ENCODE measurements at regions not wholly inside any gene's neighbourhood (a gene's known extent, or its start where the extent isn't known, plus 50 kb on each side); places are given as distances from the start of the nearest gene placed in this dataset.
"Not testable (repeated sequence)": the region's sequence is repeated elsewhere in the genome, so short reads cannot be mapped to it uniquely, and the experiment has no call there.

GRCh38 chr1:163472651-163473248 lies 151.0 kb downstream of the NUF2 start:
- H3K4me1 ChIP-seq: no peaks in the 10 kb centered on the region
- TF ChIP-seq POLR2A (IDR thresholded peaks at IDR 0.05): no peak
- no peaks in the 10 kb centered on the region for H3K27me3 ChIP-seq
- H3K36me3 ChIP-seq: no peaks in the 10 kb centered on the region
- no peak overlapping the region for H3K4me3 ChIP-seq
- DNase-seq (ENCODE audit: extremely low spot score in 2 of 2): no peak
- intact Hi-C loops (cut with DNase I): no loop called here
- no peaks in the 10 kb centered on the region for H3K9me3 ChIP-seq
- no peak overlapping the region for H3K27ac ChIP-seq

DNA sequence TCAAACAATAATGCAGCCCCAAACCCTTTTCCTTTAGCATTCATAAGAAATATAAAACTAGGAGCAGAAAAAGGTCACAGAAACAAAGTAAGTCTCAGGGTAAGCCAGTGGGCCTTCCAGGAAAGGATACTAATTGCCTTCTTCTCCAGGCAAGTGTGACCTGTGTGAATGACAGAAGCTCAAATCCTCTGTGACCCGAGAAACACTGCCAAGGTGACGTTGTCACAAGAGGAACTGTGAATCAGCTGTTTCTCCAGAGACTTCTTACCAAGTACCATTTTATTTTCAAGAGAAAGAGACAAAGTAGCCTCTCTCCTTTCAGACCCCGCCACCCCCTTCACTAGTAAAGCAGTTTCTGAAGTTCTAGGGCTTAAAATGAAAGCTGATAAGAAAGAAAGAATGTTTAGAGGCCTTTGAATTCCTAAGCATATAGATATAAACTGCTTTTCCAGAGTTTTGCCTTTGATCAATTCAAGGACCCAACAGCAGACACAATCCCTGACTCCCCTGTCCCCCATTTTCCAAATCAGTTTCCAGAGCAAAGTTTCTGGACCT lies 155.6 kb downstream of the NUF2 start:
- Histone ChIP-seq H3K36me3 (no peaks in the 10 kb centered on the region), H3K4me1 (no peaks in the 10 kb centered on the region), H3K9me3 (no peaks in the 10 kb centered on the region), H3K27ac (no peak overlapping the region), H3K27me3 (no peaks in the 10 kb centered on the region), H3K4me3 (no peak overlapping the region)
- TF ChIP-seq CTCF (IDR thresholded peaks at IDR 0.05): no peak
- TF ChIP-seq POLR2AphosphoS5 (IDR thresholded peaks at IDR 0.05; ENCODE audit: insufficient read depth in 1 of 2, low read depth in 1 of 2): no peak
- TF ChIP-seq POLR2A (IDR thresholded peaks at IDR 0.05): no peak
- intact Hi-C loops (cut with DNase I): no loop called here
- no peak for DNase-seq (ENCODE audit: extremely low spot score in 2 of 2)

- H3K9me3 ChIP-seq; H3K36me3 ChIP-seq; H3K27me3 ChIP-seq; H3K4me1 ChIP-seq; H3K27ac ChIP-seq; DNase-seq (ENCODE audit: extremely low spot score in 2 of 2); intact Hi-C loops (cut with DNase I); H3K4me3 ChIP-seq: not testable (repeated sequence)
Measured at GRCh38 chr1:163498391-163499330, 176.9 kb downstream of the NUF2 start.

DNA sequence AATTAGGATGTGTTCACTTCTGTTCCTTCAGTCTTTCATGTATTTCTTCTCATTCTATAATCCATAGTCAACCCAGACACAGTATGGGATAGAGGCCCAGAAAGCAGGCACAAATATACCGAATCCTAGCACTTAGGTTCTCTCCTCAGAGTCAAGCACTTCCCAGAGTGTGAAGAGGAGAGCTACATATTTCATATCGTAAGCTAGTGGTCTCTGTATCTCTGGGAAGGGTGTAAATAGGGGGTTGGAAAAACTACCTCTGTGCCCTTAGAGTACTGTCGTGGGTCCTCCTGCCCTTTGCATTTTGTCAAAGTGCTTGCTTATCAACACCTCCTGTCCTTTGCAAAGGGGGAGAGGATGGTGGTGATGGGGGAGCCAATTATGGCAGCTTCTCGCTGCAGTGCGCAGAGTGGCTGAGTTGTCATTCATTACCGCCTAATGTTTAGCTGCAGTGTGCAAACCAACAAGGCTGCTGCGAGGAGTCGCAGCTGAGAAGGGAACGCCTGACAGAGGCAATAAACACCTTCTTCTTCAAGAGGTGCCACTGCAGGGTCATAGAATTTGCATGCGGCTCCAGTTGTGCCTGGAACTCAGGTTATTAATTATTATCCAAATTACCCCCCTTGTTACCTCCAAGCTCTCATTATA lies 182.7 kb downstream of the NUF2 start:
- Histone ChIP-seq H3K4me3 (no peak overlapping the region), H3K9me3 (no peaks in the 10 kb centered on the region), H3K36me3 (no peaks in the 10 kb centered on the region), H3K4me1 (no peaks in the 10 kb centered on the region), H3K27me3 (no peaks in the 10 kb centered on the region), H3K27ac (no peak overlapping the region)
- intact Hi-C loops (cut with DNase I): no loop called here
- DNase-seq (ENCODE audit: extremely low spot score in 2 of 2): no peak
- TF ChIP-seq POLR2AphosphoS5 (IDR thresholded peaks at IDR 0.05; ENCODE audit: insufficient read depth in 1 of 2, low read depth in 1 of 2) (no peak), POLR2A (IDR thresholded peaks at IDR 0.05) (no peak), CTCF (IDR thresholded peaks at IDR 0.05) (no peak)

DNA sequence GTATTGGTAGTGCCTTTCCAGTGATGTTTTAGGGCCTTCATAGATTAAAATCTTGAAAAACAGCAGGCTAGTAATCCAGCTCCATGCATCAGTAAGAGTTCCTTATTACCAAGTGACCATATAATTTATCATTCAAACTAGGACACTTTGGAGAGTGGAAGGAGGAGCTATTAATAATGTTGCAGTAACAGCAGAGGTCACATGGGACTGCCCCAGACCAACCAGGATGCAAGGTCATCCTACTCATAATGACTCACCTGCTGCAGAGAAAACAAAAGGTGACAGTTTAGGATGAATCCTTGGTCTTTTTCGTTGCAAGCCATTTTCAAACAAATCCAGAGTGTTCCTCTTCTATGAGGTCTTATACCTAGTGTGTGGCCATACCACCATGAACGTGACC lies 187.4 kb downstream of the NUF2 start:
- TF ChIP-seq CTCF (IDR thresholded peaks at IDR 0.05): no peak
- no peak for TF ChIP-seq POLR2AphosphoS5 (IDR thresholded peaks at IDR 0.05; ENCODE audit: insufficient read depth in 1 of 2, low read depth in 1 of 2)
- TF ChIP-seq POLR2A (IDR thresholded peaks at IDR 0.05): no peak
- DNase-seq (ENCODE audit: extremely low spot score in 2 of 2): no peak
- H3K36me3 ChIP-seq: no peaks in the 10 kb centered on the region
- H3K9me3 ChIP-seq: no peaks in the 10 kb centered on the region
- no peak overlapping the region for H3K4me3 ChIP-seq
- H3K27me3 ChIP-seq: no peaks in the 10 kb centered on the region
- no peak overlapping the region for H3K27ac ChIP-seq
- H3K4me1 ChIP-seq: no peaks in the 10 kb centered on the region
- intact Hi-C loops (cut with DNase I): no loop called here
